ENCODE measurements at regions not wholly inside any gene's neighbourhood (a gene's known extent, or its start where the extent isn't known, plus 50 kb on each side); places are given as distances from the start of the nearest gene placed in this dataset.
"Not testable (repeated sequence)": the region's sequence is repeated elsewhere in the genome, so short reads cannot be mapped to it uniquely, and the experiment has no call there.

GRCh38 chr7:42720991-42721796 is 190.7 kb downstream of the C7orf25 start:
- DNase-seq = no peak

DNA sequence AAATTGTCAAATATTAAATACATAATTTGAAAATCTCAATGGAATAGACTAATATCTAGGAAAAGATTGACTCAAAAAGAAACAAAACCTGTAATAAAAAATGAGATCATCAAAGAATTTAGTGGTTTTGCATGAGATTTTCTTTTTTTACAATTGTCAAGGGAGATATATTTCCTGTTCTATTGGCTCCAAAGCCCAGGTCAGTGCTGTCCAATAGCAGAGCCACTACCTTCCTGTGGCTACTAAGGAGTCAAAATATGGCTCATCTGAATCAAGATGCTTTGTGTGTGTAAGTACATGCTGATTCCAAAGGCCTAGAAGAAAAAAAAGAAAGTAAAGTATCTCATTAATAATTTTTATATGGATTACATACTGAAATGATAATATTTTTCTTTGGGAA is 191.9 kb downstream of the C7orf25 start:
- no peak for DNase-seq

DNA sequence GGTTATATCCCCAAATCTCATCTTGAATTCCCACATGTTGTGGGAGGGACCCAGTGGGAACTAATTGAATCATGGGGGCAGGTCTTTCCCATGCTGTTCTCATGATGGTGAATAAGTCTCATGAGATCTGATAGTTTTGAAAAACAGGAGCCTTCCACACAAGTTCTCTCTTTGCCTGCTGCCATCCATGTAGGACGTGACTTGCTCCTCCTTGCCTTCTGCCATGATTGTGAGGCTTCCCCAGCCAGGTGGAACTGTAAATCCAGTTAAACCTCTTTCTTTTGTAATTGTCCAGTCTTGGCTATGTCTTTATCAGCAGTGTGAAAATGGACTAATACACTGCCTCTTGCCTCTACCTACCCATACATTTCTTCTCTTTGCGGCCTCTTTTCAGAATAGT is 193.4 kb downstream of the C7orf25 start:
- not testable (repeated sequence) for DNase-seq

DNA sequence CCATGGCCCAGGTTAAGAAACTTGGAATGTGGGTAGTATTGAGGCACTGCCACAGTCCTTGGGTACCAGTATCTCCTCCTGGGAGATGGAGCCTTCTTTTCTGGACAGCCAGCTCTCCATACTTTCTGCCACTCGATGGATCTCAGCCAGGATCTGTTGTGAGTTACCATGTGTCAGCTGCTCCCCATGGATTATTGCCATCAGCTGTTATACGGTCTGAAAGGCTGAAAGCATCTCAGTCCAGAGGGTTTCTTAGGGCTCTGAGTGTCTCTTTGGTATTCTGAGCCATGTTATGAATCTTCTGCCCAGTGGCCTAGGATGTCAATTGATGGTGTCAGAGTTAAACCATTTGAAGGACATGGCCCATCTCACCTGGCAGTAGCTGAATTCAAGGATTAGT is 197.5 kb downstream of the C7orf25 start:
- no peak for DNase-seq

DNA sequence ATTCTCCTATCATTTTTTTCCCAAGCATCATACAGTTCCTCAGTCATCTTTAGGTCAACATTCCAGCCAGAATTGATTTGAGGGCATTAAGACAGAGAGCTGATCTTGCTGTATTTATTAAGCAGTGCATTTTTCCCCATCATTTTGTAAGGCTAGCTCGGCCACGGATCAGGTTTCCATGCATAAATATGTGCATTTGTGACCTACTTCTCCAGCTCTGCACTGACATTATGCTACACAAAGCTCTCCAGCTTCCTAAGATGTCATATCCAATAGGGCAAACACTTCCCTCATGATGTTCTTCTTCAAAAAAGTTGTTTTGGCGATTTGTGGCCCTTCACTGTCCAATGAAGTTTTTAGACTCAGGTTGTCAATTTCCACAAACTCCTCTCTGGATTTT is 202.6 kb downstream of the C7orf25 start:
- DNase-seq = no peak

GRCh38 chr7:42704710-42705109 is 207.2 kb downstream of the C7orf25 start:
- DNase-seq = no peak

DNA sequence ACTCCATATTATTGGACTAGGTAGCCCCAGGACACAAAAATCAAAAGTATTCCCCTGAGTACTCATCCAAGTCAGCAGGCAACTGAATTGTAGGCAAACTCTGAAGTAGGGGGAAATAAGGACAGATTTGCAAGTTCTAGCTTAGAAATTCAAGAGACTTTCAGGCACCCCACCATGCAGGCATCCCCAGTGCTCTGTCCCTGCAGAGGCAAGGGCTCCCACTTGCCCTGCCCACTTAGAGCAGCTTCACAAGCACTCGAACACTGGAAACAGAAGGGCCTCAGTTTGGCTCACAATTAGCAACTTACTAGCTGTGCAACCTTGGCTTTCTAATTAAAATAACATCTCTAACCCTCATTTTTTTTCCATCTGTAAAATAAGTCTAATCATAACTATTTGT is 209.2 kb downstream of the C7orf25 start:
- DNase-seq = no peak

DNA sequence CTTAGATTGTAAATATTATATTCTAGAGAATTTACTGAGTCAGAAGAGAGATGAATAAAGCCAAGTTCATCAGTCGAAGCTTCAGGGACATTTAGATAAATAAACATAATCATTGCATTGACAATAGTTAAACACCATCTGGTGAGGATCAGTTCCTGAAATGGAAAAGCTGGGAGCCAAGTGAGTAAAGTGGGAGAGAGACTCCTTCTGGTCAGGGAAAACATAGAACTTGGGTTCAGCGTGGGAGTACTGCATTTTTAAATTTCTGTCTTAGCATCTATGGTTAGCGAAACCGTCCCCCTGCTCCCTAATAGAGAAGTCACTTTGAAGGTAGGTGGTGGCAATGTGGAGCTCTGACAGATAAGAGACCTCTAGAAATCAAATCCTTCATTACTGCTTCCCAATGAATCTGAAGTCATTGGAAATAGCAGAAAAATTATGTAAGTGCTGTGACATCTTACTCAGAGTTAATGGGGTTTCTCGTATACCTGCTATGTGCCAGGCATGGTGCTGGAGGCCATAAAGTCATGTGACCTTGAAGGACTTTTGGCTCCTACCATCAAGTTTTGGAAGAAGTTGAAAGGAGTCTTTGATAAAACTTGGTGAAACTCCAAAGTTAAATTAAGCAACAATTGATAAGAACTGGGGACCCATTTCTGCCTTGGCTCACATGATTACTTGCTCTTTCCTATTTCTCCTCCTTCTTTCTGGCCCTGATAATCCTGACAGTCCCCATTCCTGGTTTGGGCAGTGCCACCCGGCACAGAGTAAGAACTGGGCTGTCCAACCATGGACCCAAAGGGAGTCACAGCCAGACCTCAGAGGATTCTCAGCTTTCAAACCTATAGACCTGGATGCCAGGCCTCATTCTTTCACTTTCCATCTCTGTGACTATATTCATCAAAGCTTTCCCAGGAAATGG is 211.2 kb downstream of the C7orf25 start:
- DNase-seq = no peak

- DNase-seq = no peak
Measured at GRCh38 chr7:42699380-42700178, 212.3 kb downstream of the C7orf25 start.

DNA sequence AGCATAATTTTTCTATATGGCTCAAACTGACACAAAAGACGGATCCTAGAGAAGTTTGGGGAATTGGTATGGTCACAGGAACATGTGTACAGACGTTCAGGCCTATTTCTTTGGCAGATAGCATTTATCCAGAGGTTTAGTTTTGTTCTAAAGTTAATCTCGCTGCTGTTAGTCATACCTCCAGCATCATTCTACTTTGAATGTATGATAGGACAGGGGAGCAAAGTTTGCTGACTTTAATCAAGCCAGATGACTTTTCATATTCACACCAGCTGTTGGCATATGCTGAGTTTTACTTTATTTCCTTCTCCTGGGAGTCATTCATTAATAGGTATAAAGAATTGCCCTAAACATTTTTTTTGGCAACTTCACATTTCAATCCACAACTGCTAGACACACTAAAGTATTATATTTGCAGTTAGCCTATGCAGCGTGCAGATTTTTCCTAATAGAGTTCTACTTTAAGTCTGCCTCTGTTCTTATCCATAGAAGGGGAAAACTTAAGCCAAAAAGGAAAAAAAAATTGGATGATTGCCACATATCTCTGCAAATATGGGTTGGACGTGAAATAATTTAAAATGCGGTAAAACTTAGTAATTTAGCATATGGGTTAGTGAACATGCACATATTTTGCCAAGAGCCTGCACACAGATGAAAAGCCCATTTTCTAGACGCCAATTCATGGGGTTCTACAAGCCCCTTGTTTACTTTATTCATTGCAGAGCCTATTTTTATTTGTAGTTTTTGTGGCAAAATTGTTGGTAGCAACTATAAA is 213.1 kb downstream of the C7orf25 start:
- no peak for DNase-seq

GRCh38 chr7:42694894-42695507 is 216.9 kb downstream of the C7orf25 start:
- no peak for DNase-seq

DNA sequence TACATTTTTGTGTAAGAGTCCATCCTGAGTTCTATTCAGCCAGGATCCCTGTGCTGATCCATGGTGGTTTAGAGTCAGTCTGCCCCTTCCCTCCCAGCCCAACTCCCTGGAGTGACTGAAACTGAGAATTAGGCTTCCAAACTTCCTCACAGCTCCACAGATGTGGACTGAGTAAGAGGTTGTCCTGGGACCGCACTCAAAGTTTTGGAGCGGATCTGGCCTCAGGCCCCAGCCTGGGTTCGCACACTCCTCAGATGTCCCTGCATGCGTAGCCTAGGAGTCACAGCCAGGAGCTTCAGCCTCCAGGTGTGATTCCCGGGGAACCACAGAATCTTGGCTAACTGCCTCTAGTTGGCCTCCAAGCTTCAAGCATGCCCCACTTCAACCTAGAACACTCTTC is 218.1 kb downstream of the C7orf25 start:
- DNase-seq = no peak

DNA sequence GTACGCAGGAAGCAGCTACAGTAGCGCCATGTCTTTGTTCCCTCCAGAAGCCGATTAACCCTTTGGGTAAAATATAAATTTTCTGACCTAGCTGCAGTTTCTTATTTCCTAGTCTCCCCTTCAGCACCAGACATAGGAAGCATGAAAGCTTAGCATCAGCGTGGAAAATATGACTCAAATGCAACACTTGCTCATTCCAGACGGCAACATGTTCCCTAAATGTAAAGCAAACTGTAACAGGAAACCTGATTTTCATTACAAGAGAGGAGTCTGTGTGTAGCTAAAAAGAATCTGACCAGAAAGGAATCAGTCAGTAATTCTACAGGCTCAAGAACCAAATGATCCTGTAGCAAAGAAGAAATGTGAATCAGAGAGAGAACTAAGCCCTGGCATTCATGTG is 219.2 kb downstream of the C7orf25 start:
- DNase-seq = no peak

GRCh38 chr7:42690794-42691639 is 220.9 kb downstream of the C7orf25 start:
- no peak for DNase-seq

DNA sequence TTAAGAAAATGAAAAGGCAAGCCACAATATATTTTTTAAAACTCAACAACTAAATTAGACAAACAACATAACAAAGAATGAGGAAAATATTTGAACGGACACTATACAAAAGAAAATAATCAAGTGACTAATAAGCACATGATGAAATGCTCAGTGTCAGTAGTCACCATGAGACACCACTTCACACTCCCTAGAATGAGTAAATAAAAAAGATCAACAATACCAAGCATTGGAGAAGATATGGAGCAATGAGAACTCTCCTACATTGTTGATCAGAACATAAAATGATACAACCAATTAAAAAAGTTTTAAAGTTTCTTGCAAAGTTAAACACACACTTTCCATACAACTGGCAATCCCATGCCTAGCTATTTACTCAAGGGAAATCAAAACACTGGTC is 222.2 kb downstream of the C7orf25 start:
- no peak for DNase-seq

DNA sequence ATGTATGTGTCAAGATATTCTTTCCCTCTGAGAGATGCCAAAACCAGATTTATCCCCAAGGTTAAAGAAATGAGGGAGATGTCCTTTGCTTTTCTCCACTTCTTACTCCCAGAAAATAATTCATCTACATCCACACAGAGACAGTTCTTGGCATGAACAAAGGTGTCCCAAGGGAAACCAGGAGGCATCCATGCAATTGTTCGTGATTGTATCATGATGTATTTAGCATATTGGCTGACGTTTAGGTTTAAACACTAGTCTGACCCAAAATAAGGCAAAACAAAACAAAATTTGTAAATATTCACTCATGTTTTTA is 223.9 kb downstream of the C7orf25 start:
- DNase-seq = no peak

- DNase-seq = no peak
Measured at GRCh38 chr7:42687211-42688055, 224.4 kb downstream of the C7orf25 start.

- DNase-seq = no peak
Measured at GRCh38 chr7:42686594-42687156, 225.2 kb downstream of the C7orf25 start.

DNA sequence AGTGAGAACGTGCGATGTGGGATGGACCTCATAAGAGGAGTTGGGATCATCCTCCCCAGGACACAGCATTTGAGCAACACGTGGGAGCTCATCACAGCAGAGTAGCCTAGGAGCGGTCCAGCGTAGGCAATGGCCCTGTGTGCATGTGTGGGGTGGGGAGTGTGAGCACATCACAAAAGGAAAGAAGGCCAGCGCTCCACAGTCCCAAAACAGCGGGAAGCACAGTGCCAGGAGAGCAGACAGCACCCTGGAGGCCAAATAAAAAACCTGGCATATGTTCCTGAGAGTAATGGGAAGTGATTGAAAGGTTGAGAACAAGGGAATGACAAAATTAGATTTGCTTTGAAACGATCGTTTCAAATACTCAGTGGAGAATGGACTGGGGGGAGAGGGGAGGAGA is 226.0 kb downstream of the C7orf25 start:
- DNase-seq = no peak
